GM18519 (cell line): ENCODE measurements at regions not wholly inside any gene's neighbourhood (a gene's known extent, or its start where the extent isn't known, plus 50 kb on each side); places are given as distances from the start of the nearest gene placed in this dataset.

ENCODE experiments used
- ATAC-seq: cut with Tn5 transposase; IDR thresholded peaks from one replicate; pipeline ENCODE4 v1.9.1; 2021; ENCODE audit warnings: mild to moderate bottlenecking, moderate library complexity; ENCODE audit not compliant: unreplicated experiment, low FRiP score

- no peak for ATAC-seq
Measured at GRCh38 chr12:105825141-105825540, 313.6 kb downstream of the NUAK1 start.

DNA sequence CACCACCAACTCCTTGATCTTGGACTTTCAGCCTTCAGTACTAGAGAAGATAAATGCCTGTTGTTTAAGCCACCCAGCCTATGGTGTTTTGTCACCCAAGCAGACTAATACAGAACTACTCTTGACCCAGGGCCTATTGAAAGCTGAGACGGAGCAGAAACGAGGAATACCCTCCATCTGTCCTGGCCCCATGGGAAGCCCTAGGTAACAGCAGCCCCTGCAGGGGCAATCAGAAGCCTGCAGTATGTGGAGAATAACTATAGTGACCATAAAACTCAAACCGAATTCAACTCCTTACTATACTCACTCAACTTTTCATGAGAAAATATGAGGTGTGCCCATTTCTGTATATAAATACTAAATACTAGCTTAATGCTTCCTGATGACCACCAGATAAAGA lies 307.4 kb downstream of the NUAK1 start:
- ATAC-seq: no peak

DNA sequence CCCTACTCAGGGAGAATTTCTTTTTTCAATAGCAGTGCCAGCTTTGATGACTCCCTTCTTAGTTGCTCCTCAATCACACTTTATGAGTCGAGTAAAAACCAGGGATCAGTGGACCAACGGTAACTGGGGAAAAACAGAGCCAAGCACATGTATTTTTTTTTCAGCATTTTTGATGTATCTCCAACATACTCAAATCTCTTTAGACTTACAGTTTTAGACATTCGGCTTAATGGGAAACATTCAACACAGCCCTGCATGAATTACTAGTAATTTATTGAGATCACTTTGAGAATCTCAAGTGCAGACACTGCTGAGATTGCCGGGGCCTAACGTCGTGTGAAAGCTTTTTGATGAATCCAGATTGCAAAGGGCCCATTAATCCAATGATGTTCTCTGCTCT lies 306.7 kb downstream of the NUAK1 start:
- ATAC-seq: no peak

DNA sequence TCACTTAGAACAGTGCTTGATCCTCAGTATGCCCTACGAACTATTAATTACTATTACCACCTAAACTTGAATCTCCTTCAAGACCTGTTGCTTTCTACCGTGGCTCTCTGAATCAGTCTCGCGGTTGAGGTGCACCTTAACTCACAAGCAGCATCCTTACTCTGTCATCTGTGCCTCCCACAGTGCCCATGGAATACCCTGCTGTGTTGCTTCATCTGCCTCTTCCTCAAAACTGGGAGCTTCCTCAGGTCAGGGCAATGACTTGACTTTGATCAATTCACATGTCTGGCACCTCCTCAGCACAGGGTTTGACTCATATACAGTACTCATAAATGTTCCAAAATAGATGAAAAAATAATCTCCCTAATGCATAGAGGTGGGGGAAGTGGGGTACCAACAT lies 305.9 kb downstream of the NUAK1 start:
- no peak for ATAC-seq

- ATAC-seq: no peak
Measured at GRCh38 chr12:105834496-105834895, 304.3 kb downstream of the NUAK1 start.

- no peak for ATAC-seq
Measured at GRCh38 chr12:105835580-105836241, 303.0 kb downstream of the NUAK1 start.

- no peak for ATAC-seq
Measured at GRCh38 chr12:105836242-105836622, 302.5 kb downstream of the NUAK1 start.

GRCh38 chr12:105839629-105840127 lies 299.1 kb downstream of the NUAK1 start:
- ATAC-seq: no peak

GRCh38 chr12:105840384-105840783 lies 298.4 kb downstream of the NUAK1 start:
- ATAC-seq: no peak

GRCh38 chr12:105841840-105842239 lies 296.9 kb downstream of the NUAK1 start:
- no peak for ATAC-seq

GRCh38 chr12:105843561-105843960 lies 295.2 kb downstream of the NUAK1 start:
- ATAC-seq: no peak

DNA sequence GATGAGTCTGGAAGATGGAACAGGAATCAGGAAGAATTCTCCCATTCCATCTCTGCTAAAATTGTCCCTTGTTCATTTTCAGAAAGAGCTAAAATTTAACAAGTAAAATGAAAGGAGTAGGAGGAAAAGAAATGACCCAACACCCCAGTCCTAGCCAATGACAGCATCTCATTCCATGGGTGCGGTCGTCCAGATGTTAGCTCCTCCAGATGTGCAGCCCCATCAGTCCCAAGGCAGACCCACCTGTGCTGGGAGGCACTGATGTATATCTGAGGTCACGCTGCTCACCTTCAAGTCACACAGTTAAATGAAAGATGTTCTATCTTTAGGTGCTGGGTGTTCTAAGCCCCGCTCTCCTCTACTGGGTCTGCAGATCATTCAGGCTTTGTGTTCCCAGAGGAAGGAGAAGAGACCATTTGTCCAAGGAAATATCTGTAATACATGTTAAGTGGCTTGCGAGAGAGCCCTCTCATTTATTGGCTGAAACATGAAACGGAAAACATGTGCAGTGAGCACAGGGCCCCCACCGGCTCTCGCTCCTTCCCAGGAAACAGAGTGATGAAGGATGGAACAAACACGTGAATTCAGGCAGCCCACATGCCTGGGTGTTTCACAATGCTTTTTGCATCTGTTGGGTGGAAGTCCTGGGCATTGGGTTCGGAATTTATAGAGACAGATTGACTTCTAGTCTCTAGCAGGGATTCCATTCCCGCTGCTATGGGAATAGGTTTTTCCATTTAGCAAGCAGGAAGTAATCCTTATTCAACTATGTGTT lies 294.6 kb downstream of the NUAK1 start:
- ATAC-seq: no peak

DNA sequence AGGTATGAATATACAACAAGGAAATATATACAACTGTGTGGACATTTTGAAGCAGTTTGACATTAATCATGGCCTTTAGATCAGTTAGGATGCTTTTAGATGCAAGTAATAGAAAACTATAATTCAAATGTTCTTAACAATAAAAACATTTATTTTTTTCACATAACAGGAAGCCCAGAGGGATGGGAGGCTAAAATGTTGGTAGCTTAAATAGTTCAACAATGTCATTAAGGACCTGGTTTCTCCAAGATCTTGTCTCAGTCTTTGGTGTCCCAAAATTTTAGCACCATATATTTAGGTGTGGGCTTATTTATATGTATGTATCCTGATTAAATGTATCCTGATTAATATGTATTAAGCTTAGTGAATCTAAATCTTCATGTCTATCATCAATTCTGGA lies 292.4 kb downstream of the NUAK1 start:
- ATAC-seq: no peak

DNA sequence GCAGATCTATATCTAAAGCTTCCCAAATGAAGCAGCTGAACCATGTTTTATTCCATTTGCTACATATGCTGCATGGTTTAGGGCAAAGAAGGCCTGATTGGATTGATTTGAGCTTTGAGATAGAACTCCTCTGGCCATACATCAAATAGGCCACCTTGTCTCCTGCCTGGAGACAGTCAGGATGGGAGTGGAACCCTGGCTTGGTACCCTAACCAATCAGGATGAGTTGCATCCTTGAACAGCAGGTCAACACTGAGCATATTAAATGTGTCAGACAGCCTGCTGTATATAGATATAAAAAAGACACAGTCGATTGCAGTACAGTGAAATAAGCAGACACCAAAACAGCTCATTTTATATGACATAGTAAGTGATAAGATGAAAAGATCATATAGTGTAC lies 291.7 kb downstream of the NUAK1 start:
- ATAC-seq: no peak

- ATAC-seq: no peak
Measured at GRCh38 chr12:105848286-105848685, 290.5 kb downstream of the NUAK1 start.

DNA sequence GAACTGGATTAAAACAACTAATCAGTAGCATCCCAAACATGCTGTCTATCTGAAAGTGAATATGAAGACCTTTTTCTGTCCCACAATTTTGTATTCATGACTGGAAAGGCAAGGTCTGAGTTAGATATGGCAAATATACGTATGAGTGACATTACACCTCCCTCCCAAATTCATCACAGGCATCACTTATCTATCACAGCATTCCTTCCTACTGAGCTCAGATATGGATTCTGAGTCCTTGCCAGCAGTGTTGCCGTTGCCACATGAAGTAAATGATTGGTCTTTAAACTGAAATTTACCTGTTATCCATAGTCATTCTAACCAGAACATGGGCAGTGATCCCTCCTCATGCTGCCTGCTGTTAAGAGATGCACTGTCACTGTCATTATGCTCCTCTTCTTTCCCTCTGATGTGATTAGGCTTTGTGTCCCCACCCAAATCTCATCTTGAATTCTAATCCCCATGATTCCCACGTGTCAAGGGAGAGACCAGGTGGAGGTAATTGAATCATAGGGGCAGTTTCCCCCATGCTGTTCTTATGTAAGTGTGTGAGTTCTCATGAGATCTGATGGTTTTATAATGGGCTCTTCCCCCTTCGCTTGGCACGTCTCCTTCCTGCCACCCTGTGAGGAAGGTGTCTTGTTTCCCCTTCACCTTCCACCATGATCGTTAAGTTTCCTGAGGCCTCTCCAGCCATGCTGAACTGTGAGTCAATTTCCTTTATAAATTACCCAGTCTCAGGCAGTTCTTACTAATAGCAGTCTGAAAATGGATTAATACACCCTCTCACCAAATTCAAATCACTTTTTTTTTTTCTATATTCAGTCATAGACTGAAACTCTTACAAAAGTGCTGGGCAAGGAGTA lies 288.4 kb downstream of the NUAK1 start:
- ATAC-seq: no peak

DNA sequence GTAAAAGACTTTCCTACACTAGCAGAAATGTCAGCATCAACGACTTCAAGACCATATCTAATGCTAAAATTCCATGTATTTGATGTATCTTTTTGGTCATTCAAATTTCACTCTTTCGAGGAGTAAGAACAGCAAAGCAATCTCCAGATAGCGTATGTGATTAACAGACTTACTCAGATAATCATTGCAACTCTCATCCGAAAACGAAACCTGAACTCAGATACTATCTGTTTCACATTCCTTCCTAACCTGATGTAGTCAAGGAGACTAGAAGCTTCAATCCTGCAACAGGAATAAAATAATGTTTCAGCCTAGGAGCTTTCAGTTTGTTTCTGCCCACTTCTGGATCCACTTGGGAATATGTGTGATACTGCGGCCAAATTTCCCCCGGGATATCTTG lies 286.3 kb downstream of the NUAK1 start:
- no peak for ATAC-seq

GRCh38 chr12:105852951-105853350 lies 285.8 kb downstream of the NUAK1 start:
- no peak for ATAC-seq

- no peak for ATAC-seq
Measured at GRCh38 chr12:105854071-105854470, 284.7 kb downstream of the NUAK1 start.

GRCh38 chr12:105855361-105856047 lies 283.2 kb downstream of the NUAK1 start:
- ATAC-seq: no peak

GRCh38 chr12:105856048-105856405 lies 282.7 kb downstream of the NUAK1 start:
- ATAC-seq: no peak
